ENCODE measurements at regions not wholly inside any gene's neighbourhood (a gene's known extent, or its start where the extent isn't known, plus 50 kb on each side); places are given as distances from the start of the nearest gene placed in this dataset.

- TF ChIP-seq CTCF (IDR thresholded peaks at IDR 0.05), result no peak
- Mint-ChIP-seq H3K4me1 (peaks cover 28% of the 10 kb centered on the region), H3K9me3 (peaks cover 0 to 6% (median 2%) of the 10 kb centered on the region in 7 donors), H3K27ac (no peak overlapping the region), H3K4me3 (no peak overlapping the region), H3K27me3 (ENCODE audit: low read depth in 3 of 3) (no peaks in the 10 kb centered on the region), H3K36me3 (peaks cover 0 to 2% of the 10 kb centered on the region in 2 donors)
- Histone ChIP-seq H3K9ac (ENCODE audit: insufficient read depth, low read length, poor library complexity, severe bottlenecking) (no peak overlapping the region), H3K4me3 (replicated peaks in 1 of 3; ENCODE audit: low read depth in 2 of 3, low read length in 3 of 3) (no peak overlapping the region), H3K9me3 (replicated peaks in 1 of 2; ENCODE audit: control insufficient read depth in 1 of 2, insufficient read depth in 1 of 2, low read length in 2 of 2) (no peaks in the 10 kb centered on the region), H3K27me3 (ENCODE audit: control insufficient read depth in 2 of 2, insufficient read depth in 2 of 2, low read length in 2 of 2) (no peaks in the 10 kb centered on the region), H3K4me2 (replicated peaks; ENCODE audit: extremely low read depth, low read length, poor library complexity, severe bottlenecking) (no peak overlapping the region), H4K20me1 (ENCODE audit: insufficient read depth, low read length) (no peaks in the 10 kb centered on the region), H3K36me3 (replicated peaks in 1 of 2; ENCODE audit: control insufficient read depth in 1 of 2, insufficient read depth in 2 of 2, low read length in 2 of 2) (no peaks in the 10 kb centered on the region), H3K79me2 (ENCODE audit: insufficient read depth, low read length) (no peaks in the 10 kb centered on the region), H3K27ac (ENCODE audit: low read depth in 1 of 2, low read length in 2 of 2) (no peak overlapping the region), H2AFZ (ENCODE audit: insufficient read depth, low read depth, low read length, poor library complexity, severe bottlenecking) (no peak overlapping the region), H3K4me1 (ENCODE audit: control insufficient read depth in 1 of 2, insufficient read depth in 2 of 2, low read length in 2 of 2) (peaks cover 28% of the 10 kb centered on the region in 2 donors)
- no peak for DNase-seq
- WGBS (ENCODE audit: insufficient coverage), result 100% methylated on average over 5 of the region's 6 CpGs
- intact Hi-C loops (cut with micrococcal nuclease), result no loop called here
Observed at GRCh38 chr9:108083160-108083750, 593.7 kb upstream of the KLF4 start.

GRCh38 chr9:108081112-108081511 lies 591.5 kb upstream of the KLF4 start:
- DNase-seq, result no peak
- peaks cover 28 to 32% of the 10 kb centered on the region in 2 donors for H3K4me1 ChIP-seq (ENCODE audit: control insufficient read depth in 1 of 2, insufficient read depth in 2 of 2, low read length in 2 of 2)
- H3K79me2 ChIP-seq (ENCODE audit: insufficient read depth, low read length), result no peaks in the 10 kb centered on the region
- intact Hi-C loops (cut with micrococcal nuclease), result no loop called here
- H3K4me2 ChIP-seq (replicated peaks; ENCODE audit: extremely low read depth, low read length, poor library complexity, severe bottlenecking), result no peak overlapping the region
- H3K9me3 ChIP-seq (replicated peaks in 1 of 2; ENCODE audit: control insufficient read depth in 1 of 2, insufficient read depth in 1 of 2, low read length in 2 of 2), result no peaks in the 10 kb centered on the region
- TF ChIP-seq CTCF (IDR thresholded peaks at IDR 0.05), result no peak
- Mint-ChIP-seq H3K4me1 (peaks cover 33% of the 10 kb centered on the region), H3K27me3 (ENCODE audit: low read depth in 3 of 3) (peaks cover 0 to 2% (median 2%) of the 10 kb centered on the region in 3 donors), H3K4me3 (no peak overlapping the region), H3K36me3 (peaks cover 0 to 2% of the 10 kb centered on the region in 2 donors), H3K27ac (no peak overlapping the region), H3K9me3 (peaks cover 0 to 6% (median 2%) of the 10 kb centered on the region in 7 donors)
- no peaks in the 10 kb centered on the region for H3K36me3 ChIP-seq (replicated peaks in 1 of 2; ENCODE audit: control insufficient read depth in 1 of 2, insufficient read depth in 2 of 2, low read length in 2 of 2)
- no peak overlapping the region for H3K4me3 ChIP-seq (replicated peaks in 1 of 3; ENCODE audit: low read depth in 2 of 3, low read length in 3 of 3)
- H3K27ac ChIP-seq (ENCODE audit: low read depth in 1 of 2, low read length in 2 of 2), result no peak overlapping the region
- H2AFZ ChIP-seq (ENCODE audit: insufficient read depth, low read depth, low read length, poor library complexity, severe bottlenecking), result no peak overlapping the region
- H4K20me1 ChIP-seq (ENCODE audit: insufficient read depth, low read length), result no peaks in the 10 kb centered on the region
- H3K27me3 ChIP-seq (ENCODE audit: control insufficient read depth in 2 of 2, insufficient read depth in 2 of 2, low read length in 2 of 2), result no peaks in the 10 kb centered on the region
- H3K9ac ChIP-seq (ENCODE audit: insufficient read depth, low read length, poor library complexity, severe bottlenecking), result no peak overlapping the region

All from CD14-positive monocyte (primary cell).